ENCODE measurements at regions not wholly inside any gene's neighbourhood (a gene's known extent, or its start where the extent isn't known, plus 50 kb on each side); places are given as distances from the start of the nearest gene placed in this dataset.
"Not testable (repeated sequence)": the region's sequence is repeated elsewhere in the genome, so short reads cannot be mapped to it uniquely, and the experiment has no call there.

DNA sequence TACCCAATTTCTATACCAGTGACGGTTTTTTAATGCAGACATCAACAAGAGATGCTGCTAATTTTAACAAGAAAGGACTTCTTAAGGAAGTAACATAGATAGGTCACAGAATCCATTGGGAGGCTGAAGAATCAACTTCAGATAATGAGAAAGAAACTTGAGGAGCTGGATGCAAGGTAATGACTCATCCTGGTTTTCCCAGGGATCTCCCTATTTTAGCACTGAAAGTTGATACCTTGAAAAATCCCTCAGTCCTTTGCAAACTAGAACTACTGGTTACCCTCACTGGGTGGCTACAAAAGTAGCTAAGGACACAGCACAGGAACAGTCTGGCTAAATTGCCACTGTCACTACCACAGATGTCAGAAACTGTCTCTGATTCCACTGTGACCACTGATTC, 561.9 kb downstream of the FLRT2 start:
- DNase-seq, result no peak

GRCh38 chr14:86088156-86088555, 558.2 kb downstream of the FLRT2 start:
- DNase-seq, result no peak

GRCh38 chr14:86087377-86087776, 557.4 kb downstream of the FLRT2 start:
- DNase-seq, result no peak

DNA sequence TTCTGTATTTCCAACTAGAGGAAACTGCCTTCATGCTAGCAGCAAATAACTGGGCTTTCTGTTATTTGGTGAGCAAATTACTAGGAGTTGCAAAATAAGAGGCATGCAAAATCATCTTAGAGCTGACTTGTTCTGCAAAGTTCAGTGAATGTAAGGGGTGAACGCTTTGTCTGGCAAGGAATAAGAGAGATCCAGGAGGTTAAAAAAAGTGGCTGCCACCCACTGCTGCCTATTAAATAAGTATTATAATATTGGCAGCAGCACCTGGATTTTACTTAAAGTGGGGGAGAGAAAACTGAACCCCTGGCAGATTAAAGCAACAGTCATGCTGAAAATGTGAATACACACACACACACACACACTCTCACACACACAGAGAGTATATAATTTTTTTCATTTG, 557.0 kb downstream of the FLRT2 start:
- DNase-seq, result no peak

DNA sequence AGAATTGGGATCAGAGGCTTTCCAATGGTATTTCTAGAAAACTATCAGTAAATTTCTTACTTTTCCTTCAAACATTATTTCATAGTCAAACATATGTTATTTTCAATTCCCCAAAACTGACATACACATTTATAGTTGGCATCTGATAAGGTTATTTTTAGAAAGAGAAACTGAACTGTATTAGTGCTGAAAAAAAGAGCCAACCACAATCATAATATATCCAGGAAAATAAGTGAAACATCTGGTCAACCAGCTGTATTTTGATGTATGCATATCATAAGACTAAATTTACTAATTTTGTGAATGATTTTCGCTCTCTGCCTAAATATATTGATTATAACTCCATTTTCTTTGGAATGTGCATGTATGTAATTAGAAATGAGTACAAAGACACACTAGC, 554.2 kb downstream of the FLRT2 start:
- no peak for DNase-seq

- no peak for DNase-seq
Measured at GRCh38 chr14:86083616-86084015, 553.7 kb downstream of the FLRT2 start.

DNA sequence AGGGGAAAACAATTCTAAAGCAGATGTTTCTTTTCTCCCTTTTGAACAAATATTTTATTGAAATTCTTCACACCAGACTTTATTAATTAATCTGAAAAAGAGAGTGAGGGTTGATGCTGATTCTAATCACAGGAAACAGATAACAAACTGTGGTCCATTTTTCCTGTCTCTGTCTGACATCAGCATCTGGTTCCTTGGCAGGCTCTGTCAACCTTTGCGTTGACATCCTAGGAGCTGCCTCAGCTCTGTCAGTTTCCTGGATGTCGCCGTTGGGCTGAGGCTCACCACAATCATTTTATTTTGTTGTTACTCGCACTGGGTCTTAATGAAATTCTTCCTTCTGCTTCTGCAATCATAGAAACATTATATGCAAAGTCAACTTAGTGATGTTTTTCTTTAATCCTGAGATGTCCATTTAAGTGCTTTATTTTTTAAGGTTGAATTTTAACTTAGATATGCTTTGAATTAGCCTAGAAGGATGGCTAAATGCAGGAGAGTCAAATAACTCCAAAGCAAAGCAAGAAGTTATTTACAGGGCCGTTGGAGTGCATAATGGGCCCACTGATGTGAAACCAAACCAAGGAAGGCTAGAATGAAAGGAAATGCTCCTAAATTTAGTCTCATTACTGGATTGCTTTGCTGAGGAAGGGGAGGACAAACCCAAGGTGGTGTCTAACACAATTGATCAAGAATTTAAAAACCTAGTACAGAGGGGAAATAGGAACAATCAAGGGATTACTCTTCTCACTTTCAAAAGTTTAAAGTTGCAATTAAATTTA, 542.4 kb downstream of the FLRT2 start:
- no peak for DNase-seq

- no peak for DNase-seq
Measured at GRCh38 chr14:86066651-86067050, 536.7 kb downstream of the FLRT2 start.

- no peak for DNase-seq
Measured at GRCh38 chr14:86065407-86065806, 535.5 kb downstream of the FLRT2 start.

DNA sequence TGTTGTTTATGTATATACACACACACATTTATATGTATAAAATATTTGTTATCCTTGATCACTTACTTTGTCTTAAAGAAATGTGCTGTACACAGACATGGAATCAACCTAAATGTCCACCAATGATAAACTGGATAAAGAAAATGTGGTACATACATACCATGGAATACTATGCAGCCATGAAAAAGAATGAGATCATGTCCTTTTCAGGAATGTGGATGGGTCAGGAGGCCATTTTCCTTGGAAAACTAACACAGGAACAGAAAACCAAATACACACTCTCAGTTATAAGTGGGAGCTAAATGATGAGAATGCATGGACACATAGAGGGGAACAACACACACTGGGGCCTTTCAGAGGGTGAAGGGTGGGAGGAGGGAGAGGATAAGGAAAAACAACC, 534.7 kb downstream of the FLRT2 start:
- not testable (repeated sequence) for DNase-seq

- peak; percentile 44 for DNase-seq
Measured at GRCh38 chr14:86057018-86057667, 527.2 kb downstream of the FLRT2 start.

DNA sequence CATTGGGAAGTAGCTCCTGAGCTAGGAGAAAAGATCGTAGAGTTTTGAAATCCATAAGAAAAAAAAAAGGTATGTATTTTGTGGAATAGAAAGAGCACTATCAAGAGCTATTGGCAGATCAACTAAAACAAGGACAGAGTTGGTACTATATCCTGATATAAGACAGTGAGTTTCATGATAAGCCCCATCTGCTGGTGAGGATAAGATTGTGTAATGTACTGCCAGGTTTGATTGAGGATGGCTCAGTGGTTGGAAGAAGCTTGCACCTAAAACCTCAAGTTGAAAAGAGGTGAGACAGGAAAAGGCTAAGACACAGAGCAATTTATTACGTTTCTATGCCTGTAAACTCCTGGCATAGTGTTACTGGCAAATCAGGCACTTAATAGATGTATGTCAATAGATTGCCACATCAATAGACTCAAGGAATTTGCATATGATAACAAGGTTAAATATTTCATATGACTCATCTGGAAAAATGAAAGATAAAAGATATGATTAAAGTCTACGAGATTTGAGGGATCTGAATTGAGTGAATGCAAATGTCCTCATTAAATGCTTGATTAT, 525.6 kb downstream of the FLRT2 start:
- no peak for DNase-seq

DNA sequence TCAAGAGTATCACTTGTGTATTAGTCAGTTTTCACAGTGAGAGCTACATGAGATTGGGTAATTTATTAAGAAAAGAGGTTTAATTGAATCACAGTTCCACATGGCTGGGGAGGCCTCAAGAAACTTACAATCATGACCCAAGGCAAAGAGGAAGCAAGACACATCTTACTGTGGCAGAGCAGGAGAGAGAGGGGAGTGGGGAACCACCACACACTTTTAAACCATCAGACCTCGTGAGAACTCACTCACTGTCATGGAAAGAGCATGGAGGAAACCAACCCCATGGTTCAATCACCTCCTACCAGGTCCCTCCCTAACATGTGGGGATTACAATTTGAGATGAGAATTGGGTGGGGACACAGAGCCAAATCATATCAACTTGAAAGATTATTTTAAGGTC, 522.9 kb downstream of the FLRT2 start:
- DNase-seq, result no peak

DNA sequence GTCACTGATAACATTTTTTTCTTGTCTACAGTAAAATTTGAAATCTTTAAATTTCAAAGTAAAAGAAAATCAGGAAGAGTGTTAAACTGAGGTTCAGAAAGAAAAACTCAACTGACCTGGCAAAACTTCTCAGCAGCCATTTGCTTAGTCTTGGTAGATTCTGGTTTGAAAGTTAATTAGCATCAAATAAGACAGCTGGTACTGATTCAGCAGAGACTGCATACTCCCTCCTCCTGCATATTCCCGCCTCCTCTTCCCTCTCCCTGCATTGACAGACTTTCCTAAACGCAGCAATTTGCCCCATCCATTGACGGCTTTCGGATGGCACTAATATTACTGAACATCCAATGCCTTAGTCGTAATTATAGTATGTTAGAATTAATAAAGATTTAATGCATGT, 520.8 kb downstream of the FLRT2 start:
- DNase-seq, result no peak

DNA sequence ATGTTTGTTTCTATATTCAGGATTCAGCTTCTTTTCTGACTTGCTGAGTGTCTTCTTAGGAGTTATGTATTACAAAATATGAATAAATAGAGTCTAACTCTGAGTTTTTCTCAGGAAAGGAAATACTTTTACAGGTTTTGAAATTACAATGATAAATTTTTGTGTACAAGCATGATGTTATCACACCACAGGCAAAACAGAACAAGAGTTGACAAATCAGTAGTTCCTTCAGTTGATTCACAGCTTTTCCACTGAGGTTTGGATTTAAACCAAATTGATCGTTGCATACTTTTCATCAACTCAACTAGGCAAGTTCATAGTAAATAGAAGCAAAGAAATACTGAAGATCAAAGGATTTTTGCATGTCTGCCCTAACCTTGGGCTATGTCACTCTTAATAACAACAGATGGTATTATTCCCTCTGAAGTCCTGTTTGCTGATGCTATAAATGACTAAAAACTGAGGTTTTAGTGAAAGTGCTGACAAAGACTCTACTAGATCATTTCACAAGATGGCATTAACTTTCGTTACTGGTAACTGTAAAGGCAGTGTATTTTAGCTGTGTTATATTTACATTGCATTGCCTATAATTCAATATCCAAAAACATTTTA, 520.2 kb downstream of the FLRT2 start:
- DNase-seq, result no peak

DNA sequence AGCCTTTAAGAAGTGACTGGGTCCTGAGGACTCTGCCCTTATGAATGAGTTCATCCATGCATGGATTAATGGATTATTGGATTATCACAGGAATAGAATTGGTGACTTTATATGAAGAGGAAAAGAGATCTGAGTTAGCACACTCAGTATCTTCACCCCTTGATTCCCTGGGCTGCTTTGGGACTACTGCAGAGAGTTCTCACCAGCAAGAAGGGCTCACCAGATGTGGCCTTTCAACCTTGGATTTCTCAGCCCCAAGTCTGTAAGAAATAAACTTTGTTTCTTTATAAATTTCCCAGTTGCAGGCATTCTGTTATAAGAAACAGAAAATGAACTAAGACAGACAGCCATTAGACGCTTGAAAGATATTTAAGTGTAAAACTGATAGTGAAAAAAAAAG, 509.2 kb downstream of the FLRT2 start:
- DNase-seq, result no peak

- no peak for DNase-seq
Measured at GRCh38 chr14:86038387-86039042, 508.6 kb downstream of the FLRT2 start.

DNA sequence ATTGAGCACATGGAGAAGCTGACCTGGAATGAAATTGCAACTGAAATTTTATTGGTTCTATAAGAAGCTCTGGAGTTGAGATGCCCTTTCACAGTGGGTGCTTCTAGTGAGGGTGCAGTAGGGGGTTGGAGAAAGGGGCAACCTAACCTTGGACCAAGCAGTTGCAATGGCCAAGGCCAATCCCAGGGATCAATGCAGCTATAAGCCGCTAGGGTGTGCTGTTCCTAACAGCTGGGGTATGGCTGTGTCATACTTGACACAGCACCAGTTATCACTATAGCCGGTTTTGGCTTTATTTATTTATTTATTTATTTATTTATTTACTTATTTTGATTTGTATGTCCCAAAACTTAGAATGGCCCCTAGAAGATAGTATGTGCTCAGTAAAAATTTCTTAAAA, 505.9 kb downstream of the FLRT2 start:
- DNase-seq, result no peak

- no peak for DNase-seq
Measured at GRCh38 chr14:86027990-86028389, 498.0 kb downstream of the FLRT2 start.

- no peak for DNase-seq
Measured at GRCh38 chr14:86027144-86027543, 497.2 kb downstream of the FLRT2 start.

- no peak for DNase-seq
Measured at GRCh38 chr14:86022031-86022629, 492.2 kb downstream of the FLRT2 start.

DNA sequence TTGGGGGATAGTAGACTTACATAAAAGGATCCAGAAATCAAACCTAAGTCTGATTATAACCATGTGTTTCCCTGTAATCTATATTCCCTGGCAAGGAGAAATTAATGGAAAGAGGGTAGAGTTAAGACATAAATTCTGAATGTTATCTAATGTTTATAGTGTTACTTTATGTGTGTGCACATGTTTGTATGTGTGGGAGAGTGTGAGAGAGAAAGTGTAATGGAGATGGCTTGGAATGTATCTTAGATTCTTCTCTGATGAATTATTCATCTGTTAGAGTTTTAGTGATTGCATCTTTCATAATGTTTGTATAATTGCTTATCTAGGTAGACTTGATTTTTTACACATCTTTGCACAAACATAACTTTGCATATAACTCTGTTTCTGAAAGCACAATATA, 490.9 kb downstream of the FLRT2 start:
- DNase-seq, result no peak

DNA sequence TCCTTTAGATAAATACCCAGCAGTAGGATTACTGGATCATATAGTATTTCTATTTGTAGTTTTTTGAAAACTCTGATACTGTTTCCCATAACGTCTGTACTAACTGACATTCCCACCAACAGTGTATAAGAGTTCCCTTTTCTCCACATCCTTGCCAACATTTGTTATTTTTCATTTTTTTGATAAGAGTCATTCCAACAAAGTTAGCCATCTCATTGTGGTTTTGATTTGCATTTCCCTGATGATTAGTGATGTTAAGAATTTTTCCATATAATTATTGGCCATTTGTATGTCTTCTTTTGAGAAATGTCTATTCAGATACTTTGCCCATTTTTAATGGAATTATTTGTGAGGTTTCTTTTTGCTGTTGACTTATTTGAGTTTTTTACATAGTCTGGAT, 486.0 kb downstream of the FLRT2 start:
- no peak for DNase-seq

Data from NCI-H2171 (cell line).